Naive thymus-derived CD4-positive, alpha-beta T cell (primary cell): ENCODE measurements at regions not wholly inside any gene's neighbourhood (a gene's known extent, or its start where the extent isn't known, plus 50 kb on each side); places are given as distances from the start of the nearest gene placed in this dataset.

Experiments
- ATAC-seq: fragments of 150-1000 bp; cut with Tn5 transposase; 2 replicates; pipeline ENCODE4 v1.10.0; 2021; ENCODE audit warnings: mild to moderate bottlenecking, moderate library complexity
- CTCF ChIA-PET: fragments of 350-600 bp; sonication (Branson Sonifier 250); formaldehyde crosslinking; loops from one replicate; lab custom pipeline; 2021; ENCODE audit warnings: antibody characterized with exemption; lab: Charles Lee
- POLR2A ChIA-PET: fragments of 350-600 bp; sonication (Branson Sonifier 250); formaldehyde crosslinking; loops from one replicate; lab custom pipeline; 2021; ENCODE audit warnings: antibody characterized with exemption, inconsistent platforms; lab: Charles Lee
- DNase-seq, 9 donors: peaks; one replicate each; pipeline versions ENCODE4 v3.0.0 to v3.0.0-alpha.2; 2020 to 2022; ENCODE audit warnings: mixed read lengths in 1 of 9
- H3K27ac ChIP-seq: one replicate; pipeline ENCODE4 v1.7.0; 2013; ENCODE audit warnings: mild to moderate bottlenecking, low read depth, low read length, moderate library complexity
- H3K27me3 ChIP-seq, 2 donors: one replicate each; pipeline ENCODE4 v1.7.0; 2013; ENCODE audit warnings: low read length in 2 of 2, mild to moderate bottlenecking in 2 of 2, moderate library complexity in 2 of 2; ENCODE audit not compliant: control insufficient read depth in 2 of 2, insufficient read depth in 2 of 2
- H3K36me3 ChIP-seq, 3 experiments: 1 replicate in 2 of 3; 2 replicates in 1 of 3; pipeline ENCODE4 v1.7.0; 2013; ENCODE audit warnings: low read length in 3 of 3, mild to moderate bottlenecking in 3 of 3, moderate library complexity in 1 of 3; ENCODE audit not compliant: insufficient read depth in 3 of 3, control insufficient read depth in 2 of 3
- H3K4me1 ChIP-seq, 2 donors: one replicate each; pipeline ENCODE4 v1.7.0; 2013; ENCODE audit warnings: low read length in 2 of 2, mild to moderate bottlenecking in 2 of 2, moderate library complexity in 1 of 2; ENCODE audit not compliant: control insufficient read depth in 2 of 2, insufficient read depth in 2 of 2
- H3K4me3 ChIP-seq: 2 replicates; pipeline ENCODE4 v1.7.0; 2013; ENCODE audit warnings: mild to moderate bottlenecking, low read length
- H3K9me3 ChIP-seq, 3 experiments: 1 replicate in 2 of 3; 2 replicates in 1 of 3; pipeline ENCODE4 v1.7.0; 2013; ENCODE audit warnings: low read length in 3 of 3; ENCODE audit not compliant: control insufficient read depth in 2 of 3
- H3K27ac Mint-ChIP-seq, 9 donors: one replicate each; pipeline ENCODE4 v1.8.0; 2020 to 2022; ENCODE audit warnings: mixed read lengths in 9 of 9, mild to moderate bottlenecking in 8 of 9, moderate library complexity in 5 of 9, inconsistent platforms in 2 of 9
- H3K27me3 Mint-ChIP-seq, 5 donors: one replicate each; pipeline ENCODE4 v1.8.0; 2021 to 2022; ENCODE audit warnings: mixed read lengths in 5 of 5, mild to moderate bottlenecking in 1 of 5
- H3K36me3 Mint-ChIP-seq, 5 donors: one replicate each; pipeline ENCODE4 v1.8.0; 2020 to 2022; ENCODE audit warnings: mixed read lengths in 5 of 5, mild to moderate bottlenecking in 3 of 5, inconsistent platforms in 1 of 5
- H3K4me1 Mint-ChIP-seq, 7 donors: one replicate each; pipeline ENCODE4 v1.8.0; 2020 to 2022; ENCODE audit warnings: mixed read lengths in 7 of 7, mild to moderate bottlenecking in 3 of 7, inconsistent platforms in 1 of 7
- H3K4me3 Mint-ChIP-seq, 10 donors: one replicate each; pipeline ENCODE4 v1.8.0; 2020 to 2022; ENCODE audit warnings: mild to moderate bottlenecking in 10 of 10, mixed read lengths in 10 of 10, moderate library complexity in 6 of 10, inconsistent platforms in 2 of 10
- H3K9me3 Mint-ChIP-seq, 11 donors: one replicate each; pipeline ENCODE4 v1.8.0; 2020 to 2022; ENCODE audit warnings: mixed read lengths in 11 of 11, mild to moderate bottlenecking in 4 of 11, inconsistent platforms in 1 of 11, moderate library complexity in 1 of 11
- intact Hi-C, 2 donors: fragments of 100-400 bp; cut with micrococcal nuclease; formaldehyde crosslinking; loops; one replicate each; pipeline ENCODE4 v1.15.1; 2023

GRCh38 chr2:145332210-145332898 is 812.4 kb upstream of the ZEB2 start:
- Mint-ChIP-seq H3K9me3 (no peaks in the 10 kb centered on the region), H3K27me3 (peaks cover 0 to 16% (median 0%) of the 10 kb centered on the region in 5 donors), H3K4me3 (no peak overlapping the region), H3K36me3 (no peaks in the 10 kb centered on the region), H3K27ac (no peak overlapping the region), H3K4me1 (no peaks in the 10 kb centered on the region)
- Histone ChIP-seq H3K4me3 (no peak overlapping the region), H3K4me1 (no peaks in the 10 kb centered on the region), H3K36me3 (no peaks in the 10 kb centered on the region), H3K27ac (no peak overlapping the region), H3K9me3 (no peaks in the 10 kb centered on the region), H3K27me3 (no peaks in the 10 kb centered on the region)
- ATAC-seq (no peak), DNase-seq (no peak)
- ChIA-PET CTCF (no interaction called here), POLR2A (no interaction called here)
- intact Hi-C loops = no loop called here

DNA sequence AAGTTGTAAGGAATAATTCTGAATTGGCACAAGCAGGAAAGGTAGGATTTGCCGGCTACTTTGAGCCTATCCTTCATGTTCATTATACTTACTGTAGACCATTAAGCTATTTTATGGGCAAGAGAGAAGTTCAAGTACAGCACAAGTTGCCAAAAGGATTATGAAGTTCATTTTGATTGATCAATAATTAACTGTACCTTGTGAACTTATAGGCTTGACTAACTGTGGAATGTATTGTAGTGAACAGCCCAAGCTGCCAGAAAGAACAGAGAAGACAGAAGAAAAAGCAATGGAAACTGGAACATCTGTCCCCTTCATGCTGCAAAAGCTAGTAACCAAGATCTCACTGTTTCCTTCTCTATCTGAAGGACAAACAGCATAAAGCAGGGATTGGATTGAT is 810.1 kb upstream of the ZEB2 start:
- no peaks in the 10 kb centered on the region for H3K9me3 ChIP-seq
- no peaks in the 10 kb centered on the region for H3K9me3 Mint-ChIP-seq
- CTCF ChIA-PET = no interaction called here
- peaks cover 0 to 19% (median 0%) of the 10 kb centered on the region in 5 donors for H3K27me3 Mint-ChIP-seq
- H3K27ac Mint-ChIP-seq = no peak overlapping the region
- no peak overlapping the region for H3K4me3 Mint-ChIP-seq
- no peaks in the 10 kb centered on the region for H3K36me3 Mint-ChIP-seq
- ATAC-seq (no peak), DNase-seq (no peak)
- no peak overlapping the region for H3K27ac ChIP-seq
- H3K36me3 ChIP-seq = no peaks in the 10 kb centered on the region
- H3K4me1 ChIP-seq = no peaks in the 10 kb centered on the region
- H3K4me3 ChIP-seq = no peak overlapping the region
- H3K4me1 Mint-ChIP-seq = peaks cover 0 to 2% (median 0%) of the 10 kb centered on the region in 7 donors
- H3K27me3 ChIP-seq = no peaks in the 10 kb centered on the region
- POLR2A ChIA-PET = no interaction called here
- intact Hi-C loops = no loop called here

- CTCF ChIA-PET = no interaction called here
- H3K9me3 ChIP-seq = no peaks in the 10 kb centered on the region
- no peak overlapping the region for H3K27ac Mint-ChIP-seq
- no peaks in the 10 kb centered on the region for H3K4me1 ChIP-seq
- peaks cover 0 to 22% (median 7%) of the 10 kb centered on the region in 7 donors for H3K4me1 Mint-ChIP-seq
- no peak for DNase-seq
- no peak overlapping the region for H3K4me3 ChIP-seq
- peaks cover 0 to 19% (median 4%) of the 10 kb centered on the region in 5 donors for H3K27me3 Mint-ChIP-seq
- no peak overlapping the region for H3K27ac ChIP-seq
- H3K9me3 Mint-ChIP-seq = peaks cover 0 to 5% (median 0%) of the 10 kb centered on the region in 11 donors
- no peaks in the 10 kb centered on the region for H3K36me3 Mint-ChIP-seq
- intact Hi-C loops = no loop called here
- H3K36me3 ChIP-seq = no peaks in the 10 kb centered on the region
- ATAC-seq = no peak
- POLR2A ChIA-PET = no interaction called here
- no peak overlapping the region for H3K4me3 Mint-ChIP-seq
- H3K27me3 ChIP-seq = no peaks in the 10 kb centered on the region
Measured at GRCh38 chr2:145325485-145325884, 805.6 kb upstream of the ZEB2 start.

DNA sequence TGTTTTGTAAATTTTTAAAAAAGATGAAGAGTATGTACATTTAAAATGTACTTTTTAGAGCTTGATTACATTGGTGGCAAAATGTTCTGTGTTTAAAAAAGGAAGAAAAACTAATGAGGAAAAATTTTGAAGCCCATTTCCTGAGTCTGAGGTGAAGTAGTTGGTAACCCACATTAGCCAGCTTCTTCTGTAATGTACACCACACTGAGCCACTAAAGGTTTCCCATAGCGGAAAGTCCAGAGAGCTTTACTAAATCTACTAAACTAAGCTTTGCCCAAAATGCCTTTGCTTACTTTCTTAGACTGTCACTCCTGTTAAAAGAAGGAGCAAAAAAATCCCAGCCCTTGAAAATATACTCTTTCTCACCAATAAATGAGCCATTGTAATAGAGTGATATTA is 804.8 kb upstream of the ZEB2 start:
- peaks cover 0 to 12% (median 4%) of the 10 kb centered on the region in 5 donors for H3K27me3 Mint-ChIP-seq
- Histone ChIP-seq H3K36me3 (no peaks in the 10 kb centered on the region), H3K4me1 (no peaks in the 10 kb centered on the region), H3K27ac (no peak overlapping the region), H3K9me3 (no peaks in the 10 kb centered on the region), H3K4me3 (no peak overlapping the region), H3K27me3 (no peaks in the 10 kb centered on the region)
- no peaks in the 10 kb centered on the region for H3K36me3 Mint-ChIP-seq
- peaks cover 0 to 22% (median 7%) of the 10 kb centered on the region in 7 donors for H3K4me1 Mint-ChIP-seq
- CTCF ChIA-PET = no interaction called here
- no peak overlapping the region for H3K4me3 Mint-ChIP-seq
- POLR2A ChIA-PET = no interaction called here
- ATAC-seq (no peak), DNase-seq (no peak)
- H3K9me3 Mint-ChIP-seq = peaks cover 0 to 5% (median 0%) of the 10 kb centered on the region in 11 donors
- no peak overlapping the region for H3K27ac Mint-ChIP-seq
- intact Hi-C loops = no loop called here

DNA sequence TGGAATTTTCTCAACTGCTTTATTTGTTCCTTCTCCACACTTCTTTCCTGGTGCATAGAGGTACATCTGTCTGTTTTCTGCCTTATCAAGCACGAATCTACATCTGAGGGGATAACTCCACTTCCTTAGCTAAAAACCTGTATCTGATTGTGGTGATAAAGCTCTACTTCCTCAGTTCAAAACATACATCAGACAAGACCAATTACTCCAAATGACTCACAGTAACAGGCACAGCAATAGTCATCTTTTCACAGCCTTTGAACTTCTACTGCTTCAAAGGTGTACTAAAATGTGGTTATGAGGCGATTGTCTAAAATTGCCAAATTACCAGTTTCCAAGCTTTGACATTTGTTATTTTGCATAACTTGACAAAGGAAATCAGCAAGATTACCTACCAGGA is 803.6 kb upstream of the ZEB2 start:
- ATAC-seq (peak; percentile 55), DNase-seq (peak in 3 of 9 donors; percentile 1 to 18 (median 3))
- intact Hi-C loops = loop anchor here in 1 of 2 donors (1.0 to 2.0 kb wide), 2 partner anchors 65 to 88 kb away; no protein-coding TSS in a partner anchor
- POLR2A ChIA-PET = no interaction called here
- Histone ChIP-seq H3K4me3 (no peak overlapping the region), H3K9me3 (no peaks in the 10 kb centered on the region), H3K36me3 (no peaks in the 10 kb centered on the region), H3K27me3 (no peaks in the 10 kb centered on the region), H3K27ac (no peak overlapping the region), H3K4me1 (no peaks in the 10 kb centered on the region)
- Mint-ChIP-seq H3K4me3 (peak overlapping the region in 1 of 10 donors; percentile 13), H3K27me3 (peaks cover 0 to 14% (median 4%) of the 10 kb centered on the region in 5 donors), H3K4me1 (peaks cover 0 to 22% (median 7%) of the 10 kb centered on the region in 7 donors), H3K9me3 (peaks cover 0 to 5% (median 0%) of the 10 kb centered on the region in 11 donors), H3K36me3 (no peaks in the 10 kb centered on the region), H3K27ac (no peak overlapping the region)
- CTCF ChIA-PET = no interaction called here

- Histone ChIP-seq H3K9me3 (no peaks in the 10 kb centered on the region), H3K4me3 (no peak overlapping the region), H3K27ac (no peak overlapping the region), H3K4me1 (no peaks in the 10 kb centered on the region), H3K36me3 (no peaks in the 10 kb centered on the region), H3K27me3 (no peaks in the 10 kb centered on the region)
- no peak for DNase-seq
- intact Hi-C loops = no loop called here
- peaks cover 0 to 5% (median 0%) of the 10 kb centered on the region in 11 donors for H3K9me3 Mint-ChIP-seq
- ChIA-PET POLR2A (no interaction called here), CTCF (no interaction called here)
- ATAC-seq = no peak
- H3K27me3 Mint-ChIP-seq = peaks cover 0 to 12% (median 1%) of the 10 kb centered on the region in 5 donors
- no peaks in the 10 kb centered on the region for H3K36me3 Mint-ChIP-seq
- H3K4me3 Mint-ChIP-seq = no peak overlapping the region
- peaks cover 0 to 22% (median 7%) of the 10 kb centered on the region in 7 donors for H3K4me1 Mint-ChIP-seq
- H3K27ac Mint-ChIP-seq = no peak overlapping the region
Measured at GRCh38 chr2:145321344-145321743, 801.4 kb upstream of the ZEB2 start.

GRCh38 chr2:145316496-145316895 is 796.6 kb upstream of the ZEB2 start:
- peaks cover 0 to 4% (median 0%) of the 10 kb centered on the region in 3 experiments for H3K9me3 ChIP-seq
- CTCF ChIA-PET = no interaction called here
- no peak for ATAC-seq
- Mint-ChIP-seq H3K27ac (no peak overlapping the region), H3K36me3 (no peaks in the 10 kb centered on the region), H3K4me1 (peaks cover 0 to under 1% (median 0%) of the 10 kb centered on the region in 7 donors), H3K4me3 (no peak overlapping the region), H3K27me3 (peaks cover 0 to 8% (median under 1%) of the 10 kb centered on the region in 5 donors), H3K9me3 (peaks cover 0 to 11% (median 6%) of the 10 kb centered on the region in 11 donors)
- H3K27ac ChIP-seq = no peak overlapping the region
- no peaks in the 10 kb centered on the region for H3K36me3 ChIP-seq
- no peak overlapping the region for H3K4me3 ChIP-seq
- H3K27me3 ChIP-seq = no peaks in the 10 kb centered on the region
- intact Hi-C loops = no loop called here
- no peak for DNase-seq
- POLR2A ChIA-PET = no interaction called here
- no peaks in the 10 kb centered on the region for H3K4me1 ChIP-seq
